Duodenal mucosa (tissue), 2 donors: ENCODE measurements at regions not wholly inside any gene's neighbourhood (a gene's known extent, or its start where the extent isn't known, plus 50 kb on each side); places are given as distances from the start of the nearest gene placed in this dataset.
"Not testable (repeated sequence)": the region's sequence is repeated elsewhere in the genome, so short reads cannot be mapped to it uniquely, and the experiment has no call there.

ENCODE experiments used
- H3K27ac ChIP-seq: one replicate; pipeline ENCODE4 v1.7.0; 2013; ENCODE audit warnings: low read depth, low read length
- H3K27me3 ChIP-seq, 2 donors: one replicate each; pipeline ENCODE4 v1.7.0; 2013; ENCODE audit warnings: low read length in 2 of 2, control low read depth in 1 of 2; ENCODE audit not compliant: insufficient read depth in 2 of 2, control insufficient read depth in 1 of 2
- H3K36me3 ChIP-seq, 2 donors: one replicate each; pipeline ENCODE4 v1.7.0; 2013; ENCODE audit warnings: low read length in 2 of 2, control low read depth in 1 of 2; ENCODE audit not compliant: insufficient read depth in 2 of 2, control insufficient read depth in 1 of 2
- H3K4me1 ChIP-seq, 2 donors: one replicate each; pipeline ENCODE4 v1.7.0; 2013; ENCODE audit warnings: low read length in 2 of 2, control low read depth in 1 of 2; ENCODE audit not compliant: insufficient read depth in 2 of 2, control insufficient read depth in 1 of 2
- H3K4me3 ChIP-seq, 2 donors: one replicate each; pipeline ENCODE4 v1.7.0; 2013; ENCODE audit warnings: low read length in 2 of 2, low read depth in 1 of 2
- H3K9ac ChIP-seq, 2 donors: one replicate each; pipeline ENCODE4 v1.7.0; 2013; ENCODE audit warnings: low read length in 2 of 2, low read depth in 1 of 2
- H3K9me3 ChIP-seq, 2 donors: one replicate each; pipeline ENCODE4 v1.7.0; 2013; ENCODE audit warnings: low read length in 2 of 2, control low read depth in 1 of 2; ENCODE audit not compliant: control insufficient read depth in 1 of 2

DNA sequence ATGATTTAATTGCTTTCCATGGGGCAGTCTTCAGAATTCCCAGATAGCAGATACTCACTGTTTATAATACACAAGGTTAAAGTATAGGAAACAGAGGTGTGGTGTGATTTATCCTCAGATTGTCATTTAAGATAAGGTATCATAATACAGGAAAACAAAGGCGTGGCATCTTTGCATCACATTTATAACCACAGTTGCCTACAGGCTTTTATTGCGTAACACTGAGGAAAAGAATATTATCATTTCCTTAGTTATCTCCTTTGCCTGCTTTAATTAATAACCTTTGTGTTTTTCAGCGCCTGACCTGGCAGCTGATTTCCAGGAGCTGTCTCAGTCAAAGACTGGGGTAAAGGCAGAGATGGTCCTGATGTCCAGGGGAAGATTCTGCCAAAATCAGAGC is 68.8 kb downstream of the SSX7 start:
- Histone ChIP-seq H3K27ac (no peak overlapping the region), H3K4me3 (no peak overlapping the region), H3K36me3 (no peaks in the 10 kb centered on the region), H3K4me1 (no peaks in the 10 kb centered on the region), H3K27me3 (no peaks in the 10 kb centered on the region), H3K9ac (no peak overlapping the region), H3K9me3 (no peaks in the 10 kb centered on the region)

DNA sequence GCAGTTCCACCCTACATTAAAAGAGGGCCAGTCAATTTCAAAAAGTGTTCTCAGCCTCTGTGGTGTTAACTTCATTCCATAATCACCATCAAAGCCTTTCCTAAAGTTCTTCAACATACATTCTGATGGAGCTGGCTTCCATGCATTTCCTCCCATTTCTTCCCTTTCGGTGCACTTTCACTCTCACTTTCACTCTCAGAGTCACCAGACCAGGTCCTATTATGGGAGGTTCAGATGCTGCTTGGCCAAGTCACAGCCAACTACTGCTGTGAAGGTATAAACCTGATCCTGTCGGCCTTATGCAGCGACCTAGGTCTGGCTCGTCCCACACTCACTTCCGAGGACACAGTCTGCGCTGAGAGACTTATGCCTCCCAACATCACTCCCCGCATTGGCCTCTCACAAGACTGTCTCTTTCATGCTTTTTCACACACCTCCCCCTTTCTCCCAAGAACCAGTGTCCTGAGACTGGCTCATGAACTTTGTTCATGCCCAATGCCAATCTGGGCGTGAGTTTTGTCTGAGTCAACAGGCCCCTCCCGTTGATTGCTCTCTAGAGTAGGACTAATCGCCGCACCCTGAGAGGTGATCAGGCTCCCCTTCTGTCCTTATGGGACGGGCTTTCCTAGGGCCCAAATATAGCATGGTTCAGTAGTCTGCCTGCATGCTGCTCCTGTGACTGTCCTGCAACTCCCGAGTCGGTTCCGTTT is 60.8 kb upstream of the XAGE1B start:
- Histone ChIP-seq H3K27ac (no peak overlapping the region), H3K9ac (peak overlapping the region in 1 of 2 donors; percentile 19), H3K27me3 (no peaks in the 10 kb centered on the region), H3K9me3 (no peaks in the 10 kb centered on the region), H3K4me1 (peaks cover 5 to 14% of the 10 kb centered on the region in 2 donors), H3K36me3 (no peaks in the 10 kb centered on the region), H3K4me3 (peak overlapping the region; percentile 43 to 51)

DNA sequence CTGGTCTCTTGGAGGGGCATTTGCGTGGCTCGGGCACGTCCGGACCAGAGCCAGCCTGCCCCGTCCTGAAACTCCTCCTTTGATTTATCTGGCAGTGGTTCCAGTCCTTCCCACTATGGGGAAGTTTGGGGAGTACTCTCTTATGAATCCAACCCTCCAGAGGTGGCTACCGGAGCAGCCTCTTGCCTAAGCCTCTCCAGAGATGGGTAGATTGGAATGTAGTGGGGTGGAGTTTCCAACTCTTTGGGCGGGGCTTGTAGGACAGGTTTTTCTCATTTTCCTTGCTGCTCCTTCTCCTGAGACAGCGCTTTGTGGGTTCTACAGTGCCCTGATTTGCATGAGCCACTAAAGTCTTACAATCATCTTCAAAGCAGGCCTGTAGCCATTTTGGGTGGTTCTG is 60.1 kb upstream of the XAGE1B start:
- Histone ChIP-seq H3K9me3 (no peaks in the 10 kb centered on the region), H3K27me3 (no peaks in the 10 kb centered on the region), H3K27ac (no peak overlapping the region), H3K4me1 (peaks cover 5 to 14% of the 10 kb centered on the region in 2 donors), H3K4me3 (peak overlapping the region; percentile 43 to 51), H3K36me3 (no peaks in the 10 kb centered on the region), H3K9ac (peak overlapping the region in 1 of 2 donors; percentile 19)

DNA sequence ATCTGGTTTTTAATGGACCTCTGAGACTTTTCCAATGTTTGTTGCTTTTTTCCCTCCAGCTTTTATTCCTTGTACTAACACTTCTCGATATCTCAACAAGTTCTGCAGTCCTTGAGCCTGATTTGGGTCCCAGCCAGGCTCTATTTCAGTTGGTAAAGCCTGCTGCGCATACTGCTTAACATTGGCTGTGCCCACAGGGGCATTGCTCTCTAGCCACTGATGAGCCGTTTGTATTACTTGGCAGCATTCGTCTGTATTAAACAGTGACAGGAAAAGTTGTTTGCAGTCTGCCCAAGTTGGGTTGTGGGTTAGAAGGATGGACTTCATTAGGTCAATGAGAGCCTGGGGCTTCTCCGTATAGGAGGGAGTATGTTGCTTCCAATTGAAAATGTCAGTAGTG is 59.6 kb upstream of the XAGE1B start:
- Histone ChIP-seq H3K4me3 (no peak overlapping the region), H3K4me1 (peaks cover 5 to 14% of the 10 kb centered on the region in 2 donors), H3K36me3 (no peaks in the 10 kb centered on the region), H3K27ac (no peak overlapping the region), H3K9me3 (no peaks in the 10 kb centered on the region), H3K27me3 (no peaks in the 10 kb centered on the region), H3K9ac (no peak overlapping the region)

DNA sequence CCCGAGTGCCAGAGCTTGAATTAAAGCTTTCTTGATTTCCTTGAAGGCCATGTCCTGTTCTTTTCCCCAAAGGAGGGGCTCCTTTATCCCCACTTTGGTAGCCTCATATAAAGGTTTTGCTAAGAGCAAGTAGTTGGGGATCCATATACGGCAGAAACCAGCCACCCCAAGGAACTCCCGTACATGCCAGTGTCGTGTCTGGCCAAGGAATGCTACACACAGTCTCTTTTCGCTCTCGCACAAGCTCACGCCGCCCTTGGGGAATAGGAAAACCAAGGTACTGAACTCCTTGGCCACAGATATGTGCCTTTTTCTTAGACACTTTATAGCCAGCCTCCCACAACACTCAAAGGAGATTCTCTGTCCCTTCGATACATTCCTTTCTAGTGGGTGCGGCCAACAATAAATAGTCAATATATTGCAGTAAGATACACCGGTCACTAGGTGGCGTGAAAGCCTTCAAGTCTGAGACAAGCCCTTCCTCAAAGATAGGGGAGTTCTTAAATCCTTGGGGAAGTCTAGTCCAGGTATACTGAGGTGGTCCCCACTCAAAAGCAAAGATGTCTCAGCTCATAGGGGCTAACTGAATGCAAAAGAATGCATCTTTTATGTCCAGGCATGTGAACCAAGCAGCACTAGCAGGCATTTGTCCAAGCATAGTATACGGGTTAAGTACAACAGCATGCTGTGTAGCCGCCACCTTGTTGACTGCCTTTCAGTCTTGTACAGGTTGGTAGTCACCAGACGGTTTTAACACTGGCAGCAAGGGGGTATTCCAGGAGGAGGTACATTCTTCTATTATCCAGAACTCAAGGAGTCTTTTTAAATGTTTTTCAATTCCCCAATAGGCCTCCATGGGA is 57.8 kb upstream of the XAGE1B start:
- H3K27me3 ChIP-seq = no peaks in the 10 kb centered on the region
- H3K36me3 ChIP-seq = no peaks in the 10 kb centered on the region
- peaks cover 5 to 11% of the 10 kb centered on the region in 2 donors for H3K4me1 ChIP-seq
- H3K9me3 ChIP-seq = no peaks in the 10 kb centered on the region
- no peak overlapping the region for H3K27ac ChIP-seq
- H3K4me3 ChIP-seq = no peak overlapping the region
- no peak overlapping the region for H3K9ac ChIP-seq

DNA sequence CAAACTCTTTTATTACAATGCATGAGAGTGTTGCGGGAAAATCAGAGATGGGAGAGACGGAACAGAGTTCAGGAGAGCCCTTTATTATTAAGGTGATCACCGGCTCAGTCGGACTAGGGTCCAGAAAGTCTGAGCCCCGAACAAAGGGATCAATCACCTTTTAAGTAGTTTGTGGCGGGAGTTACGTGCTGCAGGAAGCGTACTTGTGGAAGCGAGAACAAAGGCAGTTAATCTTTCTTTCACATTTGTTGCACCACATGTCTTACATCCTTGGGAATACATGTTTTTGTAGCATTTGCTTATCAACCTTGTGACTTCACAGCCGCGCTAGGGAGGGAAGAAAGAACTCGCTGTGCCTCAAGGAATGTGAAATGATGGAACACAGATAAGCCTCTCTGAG is 51.3 kb upstream of the XAGE1B start:
- H3K9me3 ChIP-seq, H3K4me3 ChIP-seq, H3K36me3 ChIP-seq, H3K27me3 ChIP-seq, H3K9ac ChIP-seq, H3K27ac ChIP-seq, H3K4me1 ChIP-seq: not testable (repeated sequence)
